ENCODE measurements at regions not wholly inside any gene's neighbourhood (a gene's known extent, or its start where the extent isn't known, plus 50 kb on each side); places are given as distances from the start of the nearest gene placed in this dataset.
"Not testable (repeated sequence)": the region's sequence is repeated elsewhere in the genome, so short reads cannot be mapped to it uniquely, and the experiment has no call there.

- FAIRE-seq = peak; percentile 13
- no peak for DNase-seq (ENCODE audit: insufficient read length, low spot score)
Measured at GRCh38 chr5:18395126-18396110, 761.2 kb downstream of the TAF11L14 start.

- FAIRE-seq = no peak
Measured at GRCh38 chr5:18397371-18397770, 763.1 kb downstream of the TAF11L14 start.

GRCh38 chr5:18397891-18398290 lies 763.6 kb downstream of the TAF11L14 start:
- DNase-seq (ENCODE audit: insufficient read length, low spot score) (no peak), FAIRE-seq (no peak)

More at GRCh38 chr5:18397371-18397770, 763.1 kb downstream of the TAF11L14 start:
- no peak for DNase-seq (ENCODE audit: insufficient read length, low spot score)

- DNase-seq (ENCODE audit: insufficient read length, low spot score); FAIRE-seq: not testable (repeated sequence)
Measured at GRCh38 chr5:18399461-18400327, 765.4 kb downstream of the TAF11L14 start.

- DNase-seq (ENCODE audit: insufficient read length, low spot score) (no peak), FAIRE-seq (no peak)
Measured at GRCh38 chr5:18403141-18403540, 768.9 kb downstream of the TAF11L14 start.

- DNase-seq (ENCODE audit: insufficient read length, low spot score) (no peak), FAIRE-seq (no peak)
Measured at GRCh38 chr5:18403941-18404438, 769.7 kb downstream of the TAF11L14 start.

GRCh38 chr5:18420711-18421110 lies 786.5 kb downstream of the TAF11L14 start:
- DNase-seq (ENCODE audit: insufficient read length, low spot score) (no peak), FAIRE-seq (no peak)

GRCh38 chr5:18433336-18433735 lies 799.1 kb downstream of the TAF11L14 start:
- no peak for FAIRE-seq
- no peak for DNase-seq (ENCODE audit: insufficient read length, low spot score)

- FAIRE-seq (no peak), DNase-seq (ENCODE audit: insufficient read length, low spot score) (no peak)
Measured at GRCh38 chr5:18438126-18438525, 803.9 kb downstream of the TAF11L14 start.

- FAIRE-seq (no peak), DNase-seq (ENCODE audit: insufficient read length, low spot score) (no peak)
Measured at GRCh38 chr5:18455521-18455920, 821.3 kb downstream of the TAF11L14 start.

- FAIRE-seq (no peak), DNase-seq (ENCODE audit: insufficient read length, low spot score) (no peak)
Measured at GRCh38 chr5:18457255-18457654, 823.0 kb downstream of the TAF11L14 start.

GRCh38 chr5:18461766-18462165 lies 827.5 kb downstream of the TAF11L14 start:
- DNase-seq (ENCODE audit: insufficient read length, low spot score) (no peak), FAIRE-seq (no peak)

GRCh38 chr5:18465833-18466681 lies 831.8 kb downstream of the TAF11L14 start:
- FAIRE-seq = peak; percentile 38
- DNase-seq (ENCODE audit: insufficient read length, low spot score) = peak; percentile 61

GRCh38 chr5:18466731-18467130 lies 832.5 kb downstream of the TAF11L14 start:
- no peak for FAIRE-seq
- DNase-seq (ENCODE audit: insufficient read length, low spot score) = no peak

GRCh38 chr5:18471791-18472190 lies 837.5 kb downstream of the TAF11L14 start:
- DNase-seq (ENCODE audit: insufficient read length, low spot score); FAIRE-seq: not testable (repeated sequence)

- DNase-seq (ENCODE audit: insufficient read length, low spot score) (no peak), FAIRE-seq (no peak)
Measured at GRCh38 chr5:18483451-18483850, 849.2 kb downstream of the TAF11L14 start.

- DNase-seq (ENCODE audit: insufficient read length, low spot score) (no peak), FAIRE-seq (peak; percentile 77)
Measured at GRCh38 chr5:18487928-18488480, 853.7 kb downstream of the TAF11L14 start.

- DNase-seq (ENCODE audit: insufficient read length, low spot score) = no peak
- FAIRE-seq = no peak
Measured at GRCh38 chr5:18489703-18490102, 855.4 kb downstream of the TAF11L14 start.

GRCh38 chr5:18491349-18491748 lies 857.1 kb downstream of the TAF11L14 start:
- no peak for FAIRE-seq
- DNase-seq (ENCODE audit: insufficient read length, low spot score) = no peak

GRCh38 chr5:18495157-18495556 lies 860.9 kb downstream of the TAF11L14 start:
- FAIRE-seq (no peak), DNase-seq (ENCODE audit: insufficient read length, low spot score) (no peak)

All from HTR-8/SVneo (cell line).